ENCODE measurements at regions not wholly inside any gene's neighbourhood (a gene's known extent, or its start where the extent isn't known, plus 50 kb on each side); places are given as distances from the start of the nearest gene placed in this dataset.

DNA sequence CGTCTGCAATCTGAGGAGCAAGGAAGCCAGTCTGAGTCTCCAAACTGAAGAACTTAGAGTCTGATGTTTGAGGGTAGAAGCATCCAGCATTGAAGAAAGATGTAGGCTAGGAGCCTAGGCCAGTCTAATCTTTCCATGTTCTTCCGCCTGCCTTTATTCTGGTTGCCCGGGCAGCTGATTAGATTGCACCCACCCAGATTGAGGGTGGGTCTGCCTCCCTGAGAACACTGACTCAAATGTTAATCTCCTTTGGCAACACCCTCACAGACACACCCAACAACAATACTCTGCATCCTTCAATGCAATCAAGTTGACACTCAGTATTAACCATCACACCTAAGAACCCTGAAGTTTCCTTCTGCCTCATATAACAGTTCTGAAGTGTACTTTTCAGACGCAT, 350.1 kb downstream of the RFPL4B start:
- TF ChIP-seq REST (IDR thresholded peaks at IDR 0.05; ENCODE audit: unreplicated experiment) (no peak), EZH2 (IDR thresholded peaks at IDR 0.05; ENCODE audit: low read depth, unreplicated experiment) (no peak), POLR2AphosphoS5 (IDR thresholded peaks at IDR 0.05; ENCODE audit: low read depth) (no peak), JUNB (IDR thresholded peaks at IDR 0.05; ENCODE audit: unreplicated experiment) (no peak)
- TF ChIP-seq, protein P1, sequence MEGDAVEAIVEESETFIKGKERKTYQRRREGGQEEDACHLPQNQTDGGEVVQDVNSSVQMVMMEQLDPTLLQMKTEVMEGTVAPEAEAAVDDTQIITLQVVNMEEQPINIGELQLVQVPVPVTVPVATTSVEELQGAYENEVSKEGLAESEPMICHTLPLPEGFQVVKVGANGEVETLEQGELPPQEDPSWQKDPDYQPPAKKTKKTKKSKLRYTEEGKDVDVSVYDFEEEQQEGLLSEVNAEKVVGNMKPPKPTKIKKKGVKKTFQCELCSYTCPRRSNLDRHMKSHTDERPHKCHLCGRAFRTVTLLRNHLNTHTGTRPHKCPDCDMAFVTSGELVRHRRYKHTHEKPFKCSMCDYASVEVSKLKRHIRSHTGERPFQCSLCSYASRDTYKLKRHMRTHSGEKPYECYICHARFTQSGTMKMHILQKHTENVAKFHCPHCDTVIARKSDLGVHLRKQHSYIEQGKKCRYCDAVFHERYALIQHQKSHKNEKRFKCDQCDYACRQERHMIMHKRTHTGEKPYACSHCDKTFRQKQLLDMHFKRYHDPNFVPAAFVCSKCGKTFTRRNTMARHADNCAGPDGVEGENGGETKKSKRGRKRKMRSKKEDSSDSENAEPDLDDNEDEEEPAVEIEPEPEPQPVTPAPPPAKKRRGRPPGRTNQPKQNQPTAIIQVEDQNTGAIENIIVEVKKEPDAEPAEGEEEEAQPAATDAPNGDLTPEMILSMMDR (conservative IDR thresholded peaks at IDR 0.05; ENCODE audit: low read depth in 2 of 2), result no peak
